ENCODE measurements at regions not wholly inside any gene's neighbourhood (a gene's known extent, or its start where the extent isn't known, plus 50 kb on each side); places are given as distances from the start of the nearest gene placed in this dataset.

DNA sequence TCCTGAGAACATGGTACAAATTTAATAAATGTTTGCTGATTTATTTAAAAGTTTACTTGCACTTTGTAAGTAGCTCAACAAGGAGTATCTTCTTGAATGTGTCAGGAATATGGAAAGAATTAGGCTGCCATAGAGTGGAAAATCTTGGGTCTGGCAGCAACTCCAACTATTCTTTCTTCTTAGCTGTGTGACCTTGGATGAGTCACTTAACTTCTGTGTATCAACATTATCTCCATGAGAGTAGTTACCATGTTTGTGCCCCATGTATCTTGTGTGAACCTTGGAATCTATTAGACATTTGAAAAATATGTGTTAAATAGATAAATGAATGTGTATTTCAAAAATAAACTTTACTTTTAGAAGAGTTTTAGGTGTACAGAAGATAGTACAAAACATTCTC, 348.8 kb downstream of the GBA3 start:
- no peak for DNase-seq
- TF ChIP-seq, protein P1, sequence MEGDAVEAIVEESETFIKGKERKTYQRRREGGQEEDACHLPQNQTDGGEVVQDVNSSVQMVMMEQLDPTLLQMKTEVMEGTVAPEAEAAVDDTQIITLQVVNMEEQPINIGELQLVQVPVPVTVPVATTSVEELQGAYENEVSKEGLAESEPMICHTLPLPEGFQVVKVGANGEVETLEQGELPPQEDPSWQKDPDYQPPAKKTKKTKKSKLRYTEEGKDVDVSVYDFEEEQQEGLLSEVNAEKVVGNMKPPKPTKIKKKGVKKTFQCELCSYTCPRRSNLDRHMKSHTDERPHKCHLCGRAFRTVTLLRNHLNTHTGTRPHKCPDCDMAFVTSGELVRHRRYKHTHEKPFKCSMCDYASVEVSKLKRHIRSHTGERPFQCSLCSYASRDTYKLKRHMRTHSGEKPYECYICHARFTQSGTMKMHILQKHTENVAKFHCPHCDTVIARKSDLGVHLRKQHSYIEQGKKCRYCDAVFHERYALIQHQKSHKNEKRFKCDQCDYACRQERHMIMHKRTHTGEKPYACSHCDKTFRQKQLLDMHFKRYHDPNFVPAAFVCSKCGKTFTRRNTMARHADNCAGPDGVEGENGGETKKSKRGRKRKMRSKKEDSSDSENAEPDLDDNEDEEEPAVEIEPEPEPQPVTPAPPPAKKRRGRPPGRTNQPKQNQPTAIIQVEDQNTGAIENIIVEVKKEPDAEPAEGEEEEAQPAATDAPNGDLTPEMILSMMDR (IDR thresholded peaks at IDR 0.05; ENCODE audit: low read depth, low read length), result no peak
- H3K27me3 ChIP-seq, result no peaks in the 10 kb centered on the region
- H3K4me3 ChIP-seq (ENCODE audit: low read depth, low read length), result no peak overlapping the region
- no peaks in the 10 kb centered on the region for H3K36me3 ChIP-seq
- no peaks in the 10 kb centered on the region for H3K9me3 ChIP-seq
- H3K4me1 ChIP-seq, result no peaks in the 10 kb centered on the region

DNA sequence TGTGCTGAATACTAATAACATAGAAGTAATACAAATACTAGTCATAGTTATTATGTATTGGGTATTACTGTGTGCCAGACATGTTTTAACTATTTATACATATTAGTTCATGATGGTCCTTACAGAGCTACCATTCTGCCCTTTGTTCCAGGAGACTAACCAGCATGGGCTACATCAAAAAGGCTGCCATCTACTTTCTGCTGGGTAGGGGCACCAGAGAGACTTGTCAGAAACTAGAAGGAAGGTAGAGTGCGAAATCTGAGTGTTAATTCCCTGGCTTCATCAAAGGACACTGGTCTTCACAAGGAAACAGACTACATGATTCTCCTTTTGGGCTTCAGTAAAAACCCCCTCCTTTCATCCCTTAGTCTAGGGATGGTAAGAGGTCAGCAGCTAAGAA, 347.8 kb downstream of the GBA3 start:
- no peak for DNase-seq
- H3K9me3 ChIP-seq, result no peaks in the 10 kb centered on the region
- no peaks in the 10 kb centered on the region for H3K36me3 ChIP-seq
- H3K4me3 ChIP-seq (ENCODE audit: low read depth, low read length), result no peak overlapping the region
- TF ChIP-seq, protein P1 (IDR thresholded peaks at IDR 0.05; ENCODE audit: low read depth, low read length), result no peak
- no peaks in the 10 kb centered on the region for H3K27me3 ChIP-seq
- no peaks in the 10 kb centered on the region for H3K4me1 ChIP-seq

DNA sequence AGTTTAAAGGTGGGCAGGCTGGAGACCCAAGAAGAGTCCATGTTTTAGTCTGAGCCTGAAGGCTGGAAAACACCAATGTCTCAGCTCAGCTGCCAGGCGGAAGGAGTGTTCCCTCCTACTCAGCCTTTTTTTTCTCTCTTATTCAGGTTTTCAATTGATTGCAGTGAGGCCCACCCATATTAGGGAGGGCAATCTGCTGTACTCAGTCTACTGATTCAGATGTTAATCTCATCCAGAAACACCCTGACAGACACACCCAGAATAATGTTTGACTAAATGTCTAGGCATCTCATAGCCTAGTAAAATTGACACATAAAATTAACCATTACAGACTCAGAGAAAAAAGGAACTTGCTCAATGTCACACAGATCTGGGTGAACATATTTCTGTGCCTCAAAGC, 347.1 kb downstream of the GBA3 start:
- Histone ChIP-seq H3K36me3 (no peaks in the 10 kb centered on the region), H3K4me1 (no peaks in the 10 kb centered on the region), H3K4me3 (ENCODE audit: low read depth, low read length) (no peak overlapping the region), H3K27me3 (no peaks in the 10 kb centered on the region), H3K9me3 (no peaks in the 10 kb centered on the region)
- DNase-seq, result no peak
- TF ChIP-seq, protein P1 (IDR thresholded peaks at IDR 0.05; ENCODE audit: low read depth, low read length), result no peak

DNA sequence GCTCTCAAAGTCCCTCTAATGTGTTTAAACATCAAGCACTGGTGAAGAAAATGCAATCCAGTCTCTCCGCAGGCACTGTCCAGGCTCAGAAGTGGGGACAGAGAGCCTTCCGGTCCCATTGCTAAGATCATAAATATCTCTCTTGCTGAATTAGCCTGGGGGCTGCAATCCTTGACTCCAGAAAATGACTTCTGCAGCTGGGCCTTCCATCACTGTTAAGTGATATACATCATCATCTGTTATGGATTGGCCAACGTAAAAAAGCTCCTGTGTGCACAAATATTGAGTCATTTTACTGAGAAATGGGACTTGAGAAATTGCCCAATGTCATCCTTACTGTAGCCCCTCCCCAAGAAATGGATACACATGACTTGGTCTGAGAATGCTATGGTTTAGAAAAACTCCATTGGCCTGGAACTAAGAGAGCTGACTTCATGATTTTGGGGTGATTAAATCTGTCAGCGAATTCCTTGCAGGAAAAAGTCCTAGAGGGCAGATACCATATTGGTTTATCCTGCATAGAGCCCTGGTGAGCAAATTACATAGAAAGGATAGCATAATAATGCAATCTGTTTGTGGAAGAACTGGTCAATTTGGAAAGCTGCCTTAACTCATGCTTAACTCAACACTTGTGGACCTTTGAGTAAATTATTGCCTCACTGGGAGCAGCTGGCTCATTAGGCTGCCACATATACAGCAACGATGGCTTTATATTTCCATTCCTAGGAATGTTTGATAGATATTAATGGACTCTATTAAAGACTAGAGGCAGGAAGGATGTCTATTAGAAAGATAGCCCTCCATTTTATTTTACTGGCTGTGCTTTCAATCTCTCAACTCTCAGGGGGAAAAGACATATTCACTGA, 346.1 kb downstream of the GBA3 start:
- TF ChIP-seq, protein P1 (IDR thresholded peaks at IDR 0.05; ENCODE audit: low read depth, low read length), result no peak
- Histone ChIP-seq H3K4me3 (ENCODE audit: low read depth, low read length) (no peak overlapping the region), H3K4me1 (no peaks in the 10 kb centered on the region), H3K9me3 (no peaks in the 10 kb centered on the region), H3K36me3 (no peaks in the 10 kb centered on the region), H3K27me3 (no peaks in the 10 kb centered on the region)
- no peak for DNase-seq

DNA sequence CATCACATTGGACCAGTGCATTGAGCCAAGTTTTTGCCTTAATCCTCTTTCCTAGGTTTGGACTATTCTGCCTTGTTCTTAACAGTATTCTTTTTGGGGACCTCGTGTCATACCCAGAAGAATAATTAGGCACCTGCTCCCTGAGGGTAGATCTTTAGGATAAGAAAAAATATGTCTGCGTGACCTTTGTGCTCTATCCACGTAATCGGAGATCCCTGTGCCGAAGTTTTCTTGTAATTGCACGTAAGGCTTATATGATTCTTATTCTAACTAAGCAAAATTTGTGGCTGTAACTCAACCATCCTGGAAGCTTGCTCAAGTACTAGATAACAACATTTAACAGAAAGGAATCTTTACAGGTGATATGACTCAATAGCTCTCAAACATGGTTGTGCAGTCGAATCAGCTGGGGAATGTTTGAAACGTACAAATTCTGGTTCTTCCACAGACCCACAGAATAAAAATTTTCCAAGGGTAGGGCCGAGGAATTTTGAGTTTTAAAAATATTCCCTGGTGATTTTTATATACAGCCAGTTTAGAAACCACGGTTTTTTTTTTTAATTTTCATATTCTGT, 344.3 kb downstream of the GBA3 start:
- no peak for DNase-seq

More for the DNA sequence above, 344.3 kb downstream of the GBA3 start:
- TF ChIP-seq, protein P1 (IDR thresholded peaks at IDR 0.05; ENCODE audit: low read depth, low read length), result no peak
- no peaks in the 10 kb centered on the region for H3K4me1 ChIP-seq
- H3K36me3 ChIP-seq, result no peaks in the 10 kb centered on the region
- H3K9me3 ChIP-seq, result no peaks in the 10 kb centered on the region; the same call in 1 of the 2 replicates
- no peak overlapping the region for H3K4me3 ChIP-seq (ENCODE audit: low read depth, low read length)
- no peaks in the 10 kb centered on the region for H3K27me3 ChIP-seq

Measured in BE2C (cell line).